Prostate gland (tissue), 2 donors: ENCODE measurements at regions not wholly inside any gene's neighbourhood (a gene's known extent, or its start where the extent isn't known, plus 50 kb on each side); places are given as distances from the start of the nearest gene placed in this dataset.

ENCODE experiments used
- DNase-seq: peaks from one replicate; pipeline ENCODE4 v3.0.0-alpha.2; 2019; ENCODE audit warnings: low spot score
- H3K27ac ChIP-seq, 2 donors: fragments of 200-600 bp; sonication (generic); 2 replicates each; pipeline ENCODE4 v1.5.1; 2017 to 2019
- H3K27me3 ChIP-seq: fragments of 200-600 bp; sonication (generic); replicated peaks from 2 replicates; pipeline ENCODE4 v1.5.1; 2019; ENCODE audit not compliant: insufficient read depth
- H3K36me3 ChIP-seq, 2 donors: fragments of 200-600 bp; sonication (generic); 1 replicate in 1 of 2; 2 replicates in 1 of 2; pipeline versions ENCODE4 v1.5.1 to v1.8.1; 2017 to 2019
- H3K4me1 ChIP-seq: fragments of 200-600 bp; sonication (generic); replicated peaks from 2 replicates; pipeline ENCODE4 v1.5.1; 2019
- H3K4me3 ChIP-seq, 2 donors: fragments of 200-600 bp; sonication (generic); 2 replicates each; pipeline ENCODE4 v1.5.1; 2017 to 2019
- H3K9me3 ChIP-seq: fragments of 200-600 bp; sonication (generic); 2 replicates; pipeline ENCODE4 v1.5.1; 2017
- POLR2A ChIP-seq: fragments of 450-650 bp; IDR thresholded peaks from one replicate; pipeline ENCODE4 v1.6.1; 2016; ENCODE audit warnings: antibody characterized with exemption, mild to moderate bottlenecking
- POLR2AphosphoS5 ChIP-seq: sonication (generic); formaldehyde crosslinking; IDR thresholded peaks from one replicate; pipeline ENCODE4 v1.6.1; 2017; ENCODE audit warnings: antibody characterized with exemption
- whole genome bisulfite sequencing: methylation state at CpG from one replicate; pipeline ENCODE4 v1.1.5; 2018; 5-methylcytosine and 5-hydroxymethylcytosine counted together
- intact Hi-C: fragments of 100-400 bp; cut with DNase I; formaldehyde crosslinking; loops from one replicate; pipeline ENCODE4 v1.14.2; 2022
- TF ChIP-seq, protein P1 (sequence below), 4 experiments: fragments of 200-600 bp in 2 of 4; fragments of 450-650 bp in 2 of 4; sonication (generic) in 2 of 4; IDR thresholded peaks; 1 replicate in 3 of 4; 2 replicates in 1 of 4; pipeline ENCODE4 v1.5.1; 2016 to 2019; ENCODE audit warnings: antibody characterized with exemption in 4 of 4, mild to moderate bottlenecking in 2 of 4, moderate library complexity in 2 of 4

DNA sequence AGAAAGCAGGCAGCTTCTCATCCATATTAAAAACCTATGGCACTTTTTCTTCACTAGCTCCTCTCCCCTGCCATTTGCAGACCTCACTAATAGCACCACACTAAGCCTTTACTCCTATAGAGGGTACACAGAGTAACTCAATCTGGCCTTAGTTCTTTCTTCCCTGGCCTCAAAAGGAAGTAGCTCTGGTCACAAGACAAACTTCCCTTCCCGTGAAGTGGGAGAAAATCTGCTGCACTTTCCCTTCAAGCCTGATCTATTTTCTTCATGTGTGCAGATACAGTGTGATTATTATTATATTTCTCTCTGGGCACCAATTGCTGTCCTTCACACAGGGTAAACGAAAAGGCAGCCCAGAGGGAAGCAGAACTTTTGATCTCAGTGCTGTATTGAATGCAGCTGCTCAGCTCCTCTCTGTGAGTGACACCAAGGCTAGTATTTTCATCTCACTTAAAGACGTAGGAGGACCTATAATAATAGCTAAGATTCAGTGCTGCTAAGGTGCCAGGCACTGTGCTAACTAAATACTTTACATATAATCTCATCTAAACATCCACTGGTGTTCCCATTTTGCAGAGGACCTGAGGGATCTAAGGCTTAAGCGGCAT is 61.9 kb upstream of the RASGRP1 start:
- Histone ChIP-seq H3K27ac (no peak overlapping the region), H3K27me3 (no peaks in the 10 kb centered on the region), H3K4me3 (no peak overlapping the region), H3K9me3 (no peaks in the 10 kb centered on the region), H3K4me1 (no peaks in the 10 kb centered on the region), H3K36me3 (no peaks in the 10 kb centered on the region)
- TF ChIP-seq, protein P1, sequence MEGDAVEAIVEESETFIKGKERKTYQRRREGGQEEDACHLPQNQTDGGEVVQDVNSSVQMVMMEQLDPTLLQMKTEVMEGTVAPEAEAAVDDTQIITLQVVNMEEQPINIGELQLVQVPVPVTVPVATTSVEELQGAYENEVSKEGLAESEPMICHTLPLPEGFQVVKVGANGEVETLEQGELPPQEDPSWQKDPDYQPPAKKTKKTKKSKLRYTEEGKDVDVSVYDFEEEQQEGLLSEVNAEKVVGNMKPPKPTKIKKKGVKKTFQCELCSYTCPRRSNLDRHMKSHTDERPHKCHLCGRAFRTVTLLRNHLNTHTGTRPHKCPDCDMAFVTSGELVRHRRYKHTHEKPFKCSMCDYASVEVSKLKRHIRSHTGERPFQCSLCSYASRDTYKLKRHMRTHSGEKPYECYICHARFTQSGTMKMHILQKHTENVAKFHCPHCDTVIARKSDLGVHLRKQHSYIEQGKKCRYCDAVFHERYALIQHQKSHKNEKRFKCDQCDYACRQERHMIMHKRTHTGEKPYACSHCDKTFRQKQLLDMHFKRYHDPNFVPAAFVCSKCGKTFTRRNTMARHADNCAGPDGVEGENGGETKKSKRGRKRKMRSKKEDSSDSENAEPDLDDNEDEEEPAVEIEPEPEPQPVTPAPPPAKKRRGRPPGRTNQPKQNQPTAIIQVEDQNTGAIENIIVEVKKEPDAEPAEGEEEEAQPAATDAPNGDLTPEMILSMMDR (IDR thresholded peaks at IDR 0.05), result no peak
- TF ChIP-seq POLR2AphosphoS5, result no peak
- WGBS, result 69% methylated on average over 4 of the region's 4 CpGs
- no peak for DNase-seq
- intact Hi-C loops, result no loop called here

GRCh38 chr15:38627689-38628277 is 63.2 kb upstream of the RASGRP1 start:
- intact Hi-C loops, result no loop called here
- Histone ChIP-seq H3K4me1 (no peaks in the 10 kb centered on the region), H3K4me3 (no peak overlapping the region), H3K9me3 (no peaks in the 10 kb centered on the region), H3K27me3 (no peaks in the 10 kb centered on the region), H3K27ac (no peak overlapping the region), H3K36me3 (no peaks in the 10 kb centered on the region)
- WGBS, result 68% methylated on average over 12 of the region's 12 CpGs
- TF ChIP-seq, protein P1 (IDR thresholded peaks at IDR 0.05), result no peak
- TF ChIP-seq POLR2A (no peak), POLR2AphosphoS5 (no peak)
- DNase-seq, result no peak

GRCh38 chr15:38631119-38632075 is 66.8 kb upstream of the RASGRP1 start:
- Histone ChIP-seq H3K27me3 (no peaks in the 10 kb centered on the region), H3K27ac (no peak overlapping the region), H3K4me3 (no peak overlapping the region), H3K36me3 (no peaks in the 10 kb centered on the region), H3K9me3 (no peaks in the 10 kb centered on the region), H3K4me1 (no peaks in the 10 kb centered on the region)
- no peak for TF ChIP-seq POLR2AphosphoS5
- no peak for TF ChIP-seq POLR2A
- TF ChIP-seq, protein P1 (IDR thresholded peaks at IDR 0.05), result no peak
- WGBS, result 92% methylated on average over 5 of the region's 5 CpGs
- DNase-seq, result no peak
- intact Hi-C loops, result no loop called here

GRCh38 chr15:38635170-38635569 is 70.6 kb upstream of the RASGRP1 start:
- Histone ChIP-seq H3K27ac (no peak overlapping the region), H3K4me3 (no peak overlapping the region), H3K27me3 (no peaks in the 10 kb centered on the region), H3K36me3 (no peaks in the 10 kb centered on the region), H3K4me1 (no peaks in the 10 kb centered on the region), H3K9me3 (no peaks in the 10 kb centered on the region)
- intact Hi-C loops, result no loop called here
- DNase-seq, result no peak
- WGBS, result 63% methylated on average over 2 of the region's 2 CpGs
- TF ChIP-seq POLR2A (no peak), POLR2AphosphoS5 (no peak)
- TF ChIP-seq, protein P1 (IDR thresholded peaks at IDR 0.05), result no peak
